ENCODE measurements at regions not wholly inside any gene's neighbourhood (a gene's known extent, or its start where the extent isn't known, plus 50 kb on each side); places are given as distances from the start of the nearest gene placed in this dataset.

GRCh38 chr1:115164484-115164883, 75.2 kb upstream of the TSPAN2 start:
- H3K27me3 Mint-ChIP-seq, result peaks cover 31% of the 10 kb centered on the region
- no peaks in the 10 kb centered on the region for H3K4me1 Mint-ChIP-seq (ENCODE audit: low read depth)
- H3K4me1 ChIP-seq (ENCODE audit: insufficient read depth, low read length), result no peaks in the 10 kb centered on the region
- DNase-seq (no peak), ATAC-seq (ENCODE audit: poor library complexity) (no peak)
- H3K4me3 ChIP-seq (ENCODE audit: low read length), result no peak overlapping the region
- POLR2A ChIA-PET, result no interaction called here
- H3K27ac ChIP-seq (ENCODE audit: low read depth in 1 of 2, low read length in 2 of 2), result no peak overlapping the region
- no peaks in the 10 kb centered on the region for H3K36me3 ChIP-seq (ENCODE audit: insufficient read depth, low read length)
- intact Hi-C loops (cut with DNase I, micrococcal nuclease), result no loop called here
- no peak overlapping the region for H3K27ac Mint-ChIP-seq
- CTCF ChIA-PET, result no interaction called here
- no peaks in the 10 kb centered on the region for H3K36me3 Mint-ChIP-seq (ENCODE audit: low read depth)
- H3K9me3 Mint-ChIP-seq, result no peaks in the 10 kb centered on the region
- peaks cover 3% of the 10 kb centered on the region in 2 experiments for H3K27me3 ChIP-seq (ENCODE audit: control insufficient read depth in 1 of 2, insufficient read depth in 2 of 2, low read length in 2 of 2)
- H3K9me3 ChIP-seq (ENCODE audit: control insufficient read depth in 1 of 2, insufficient read depth in 1 of 2, low read length in 2 of 2), result no peaks in the 10 kb centered on the region
- H3K4me3 Mint-ChIP-seq, result no peak overlapping the region
- no peak for TF ChIP-seq CTCF (IDR thresholded peaks at IDR 0.05)

- ATAC-seq (ENCODE audit: poor library complexity), result no peak
Observed at GRCh38 chr1:115160728-115161127, 71.4 kb upstream of the TSPAN2 start.

GRCh38 chr1:115159958-115160357, 70.7 kb upstream of the TSPAN2 start:
- intact Hi-C loops (cut with DNase I, micrococcal nuclease), result no loop called here
- POLR2A ChIA-PET, result no interaction called here
- Histone ChIP-seq H3K4me3 (ENCODE audit: low read length) (no peak overlapping the region), H3K36me3 (ENCODE audit: insufficient read depth, low read length) (no peaks in the 10 kb centered on the region), H3K4me1 (ENCODE audit: insufficient read depth, low read length) (no peaks in the 10 kb centered on the region), H3K27ac (ENCODE audit: low read depth in 1 of 2, low read length in 2 of 2) (no peak overlapping the region), H3K27me3 (ENCODE audit: control insufficient read depth in 1 of 2, insufficient read depth in 2 of 2, low read length in 2 of 2) (peaks cover 0 to 3% of the 10 kb centered on the region in 2 experiments), H3K9me3 (ENCODE audit: control insufficient read depth in 1 of 2, insufficient read depth in 1 of 2, low read length in 2 of 2) (no peaks in the 10 kb centered on the region)
- Mint-ChIP-seq H3K27me3 (peaks cover 13% of the 10 kb centered on the region), H3K4me1 (ENCODE audit: low read depth) (no peaks in the 10 kb centered on the region), H3K36me3 (ENCODE audit: low read depth) (no peaks in the 10 kb centered on the region), H3K27ac (no peak overlapping the region), H3K4me3 (no peak overlapping the region), H3K9me3 (no peaks in the 10 kb centered on the region)
- no peak for ATAC-seq (ENCODE audit: poor library complexity)
- CTCF ChIA-PET, result no interaction called here
- TF ChIP-seq CTCF (IDR thresholded peaks at IDR 0.05), result no peak
- no peak for DNase-seq

More at GRCh38 chr1:115160728-115161127, 71.4 kb upstream of the TSPAN2 start:
- no peak for DNase-seq
- intact Hi-C loops (cut with DNase I, micrococcal nuclease), result no loop called here
- peaks cover 0 to 3% of the 10 kb centered on the region in 2 experiments for H3K27me3 ChIP-seq (ENCODE audit: control insufficient read depth in 1 of 2, insufficient read depth in 2 of 2, low read length in 2 of 2)
- CTCF ChIA-PET, result no interaction called here
- H3K36me3 ChIP-seq (ENCODE audit: insufficient read depth, low read length), result no peaks in the 10 kb centered on the region
- no peak overlapping the region for H3K27ac ChIP-seq (ENCODE audit: low read depth in 1 of 2, low read length in 2 of 2)
- H3K4me1 ChIP-seq (ENCODE audit: insufficient read depth, low read length), result no peaks in the 10 kb centered on the region
- H3K4me3 Mint-ChIP-seq, result no peak overlapping the region
- no peaks in the 10 kb centered on the region for H3K9me3 ChIP-seq (ENCODE audit: control insufficient read depth in 1 of 2, insufficient read depth in 1 of 2, low read length in 2 of 2)
- H3K27me3 Mint-ChIP-seq, result peaks cover 15% of the 10 kb centered on the region
- TF ChIP-seq CTCF (IDR thresholded peaks at IDR 0.05), result no peak
- H3K4me1 Mint-ChIP-seq (ENCODE audit: low read depth), result no peaks in the 10 kb centered on the region
- H3K4me3 ChIP-seq (ENCODE audit: low read length), result no peak overlapping the region
- POLR2A ChIA-PET, result no interaction called here
- no peaks in the 10 kb centered on the region for H3K9me3 Mint-ChIP-seq
- no peaks in the 10 kb centered on the region for H3K36me3 Mint-ChIP-seq (ENCODE audit: low read depth)
- H3K27ac Mint-ChIP-seq, result no peak overlapping the region

All from CD4-positive, alpha-beta T cell (primary cell).